T-helper 1 cell treated with Interleukin-12 subunit alpha and Interleukin-12 subunit beta and Interleukin-4 antibody, amounts not matched to agents 30 μg/mL and 1 μg/mL, for 36 hours (primary cell): ENCODE measurements at regions not wholly inside any gene's neighbourhood (a gene's known extent, or its start where the extent isn't known, plus 50 kb on each side); places are given as distances from the start of the nearest gene placed in this dataset.

Experiments
- H3K27ac Mint-ChIP-seq: one replicate; pipeline ENCODE4 v1.8.0; 2021; ENCODE audit warnings: mild to moderate bottlenecking, mixed read lengths
- H3K27me3 Mint-ChIP-seq: one replicate; pipeline ENCODE4 v1.8.0; 2021; ENCODE audit warnings: low read depth, mixed read lengths
- H3K36me3 Mint-ChIP-seq: one replicate; pipeline ENCODE4 v1.8.0; 2021; ENCODE audit warnings: low read depth, mixed read lengths
- H3K4me1 Mint-ChIP-seq: one replicate; pipeline ENCODE4 v1.8.0; 2021; ENCODE audit warnings: low read depth, mixed read lengths
- H3K4me3 Mint-ChIP-seq: one replicate; pipeline ENCODE4 v1.8.0; 2021; ENCODE audit warnings: mild to moderate bottlenecking, moderate library complexity, mixed read lengths
- H3K9me3 Mint-ChIP-seq: one replicate; pipeline ENCODE4 v1.8.0; 2021; ENCODE audit warnings: mixed read lengths

DNA sequence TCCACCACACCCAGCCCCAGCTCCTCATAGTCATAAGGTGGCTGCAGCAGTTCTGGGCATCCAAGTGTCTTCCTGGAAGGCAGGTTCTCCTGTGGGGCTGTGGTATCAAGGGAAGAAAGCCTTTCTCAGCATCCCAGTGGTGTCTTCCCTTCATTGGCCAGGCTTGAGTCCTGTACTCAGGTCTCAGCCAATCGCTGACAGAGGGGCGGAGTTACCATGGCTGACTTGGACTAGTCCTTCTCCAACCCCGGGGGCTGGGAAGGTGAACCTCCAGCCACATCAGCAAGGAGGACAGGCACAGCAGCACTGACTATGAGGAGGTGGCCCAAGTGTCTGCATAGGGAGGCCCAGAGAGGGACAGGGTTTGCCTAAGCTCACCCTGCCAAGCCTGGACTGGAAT lies 64.0 kb upstream of the SLC24A4 start:
- Mint-ChIP-seq H3K4me3 (no peak overlapping the region), H3K4me1 (peaks cover 19% of the 10 kb centered on the region), H3K27ac (no peak overlapping the region)

GRCh38 chr14:92259613-92260357 lies 63.2 kb upstream of the SLC24A4 start:
- peaks cover 19% of the 10 kb centered on the region for H3K4me1 Mint-ChIP-seq
- no peaks in the 10 kb centered on the region for H3K9me3 Mint-ChIP-seq
- peaks cover 2% of the 10 kb centered on the region for H3K36me3 Mint-ChIP-seq
- H3K27ac Mint-ChIP-seq: no peak overlapping the region
- H3K4me3 Mint-ChIP-seq: no peak overlapping the region
- peaks cover 27% of the 10 kb centered on the region for H3K27me3 Mint-ChIP-seq

More for the DNA sequence above, 64.0 kb upstream of the SLC24A4 start:
- peaks cover 2% of the 10 kb centered on the region for H3K36me3 Mint-ChIP-seq
- H3K27me3 Mint-ChIP-seq: peaks cover 35% of the 10 kb centered on the region
- no peaks in the 10 kb centered on the region for H3K9me3 Mint-ChIP-seq

- H3K4me3 Mint-ChIP-seq: no peak overlapping the region
- H3K36me3 Mint-ChIP-seq: no peaks in the 10 kb centered on the region
- no peak overlapping the region for H3K27ac Mint-ChIP-seq
- no peaks in the 10 kb centered on the region for H3K9me3 Mint-ChIP-seq
- H3K27me3 Mint-ChIP-seq: peaks cover 20% of the 10 kb centered on the region
- H3K4me1 Mint-ChIP-seq: peaks cover 14% of the 10 kb centered on the region
Measured at GRCh38 chr14:92263681-92264080, 59.3 kb upstream of the SLC24A4 start.

- peaks cover 11% of the 10 kb centered on the region for H3K4me1 Mint-ChIP-seq
- peaks cover 20% of the 10 kb centered on the region for H3K27me3 Mint-ChIP-seq
- H3K27ac Mint-ChIP-seq: no peak overlapping the region
- H3K36me3 Mint-ChIP-seq: no peaks in the 10 kb centered on the region
- no peaks in the 10 kb centered on the region for H3K9me3 Mint-ChIP-seq
- no peak overlapping the region for H3K4me3 Mint-ChIP-seq
Measured at GRCh38 chr14:92264195-92264594, 58.8 kb upstream of the SLC24A4 start.

DNA sequence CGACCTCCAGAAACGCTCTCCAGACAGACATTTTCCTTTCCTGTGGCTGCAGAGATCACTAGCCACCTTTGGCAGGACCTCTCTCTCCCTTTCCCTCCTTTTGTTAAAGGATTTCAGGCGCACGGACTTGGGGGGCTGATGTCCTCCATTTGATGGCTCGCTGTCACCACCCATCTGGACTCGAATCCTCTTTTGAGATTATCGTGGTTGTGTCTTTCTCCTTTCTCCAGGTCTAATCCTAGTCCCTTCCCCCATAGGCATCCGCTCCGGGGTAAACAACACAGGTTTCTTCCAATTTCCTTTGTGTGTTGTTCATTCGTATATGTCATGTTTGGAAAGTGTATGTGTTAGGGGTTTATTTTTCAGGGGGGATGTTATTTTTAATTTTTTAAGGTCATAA lies 56.7 kb upstream of the SLC24A4 start:
- no peaks in the 10 kb centered on the region for H3K9me3 Mint-ChIP-seq
- peaks cover 1% of the 10 kb centered on the region for H3K4me1 Mint-ChIP-seq
- peaks cover 35% of the 10 kb centered on the region for H3K27me3 Mint-ChIP-seq
- H3K27ac Mint-ChIP-seq: no peak overlapping the region
- no peak overlapping the region for H3K4me3 Mint-ChIP-seq
- no peaks in the 10 kb centered on the region for H3K36me3 Mint-ChIP-seq
